HG03175 (cell line): ENCODE measurements at regions not wholly inside any gene's neighbourhood (a gene's known extent, or its start where the extent isn't known, plus 50 kb on each side); places are given as distances from the start of the nearest gene placed in this dataset.
"Not testable (repeated sequence)": the region's sequence is repeated elsewhere in the genome, so short reads cannot be mapped to it uniquely, and the experiment has no call there.

Experiments
- ATAC-seq: cut with Tn5 transposase; IDR thresholded peaks from one replicate; pipeline ENCODE4 v1.9.1; 2021; ENCODE audit warnings: mild to moderate bottlenecking, moderate library complexity; ENCODE audit not compliant: unreplicated experiment

DNA sequence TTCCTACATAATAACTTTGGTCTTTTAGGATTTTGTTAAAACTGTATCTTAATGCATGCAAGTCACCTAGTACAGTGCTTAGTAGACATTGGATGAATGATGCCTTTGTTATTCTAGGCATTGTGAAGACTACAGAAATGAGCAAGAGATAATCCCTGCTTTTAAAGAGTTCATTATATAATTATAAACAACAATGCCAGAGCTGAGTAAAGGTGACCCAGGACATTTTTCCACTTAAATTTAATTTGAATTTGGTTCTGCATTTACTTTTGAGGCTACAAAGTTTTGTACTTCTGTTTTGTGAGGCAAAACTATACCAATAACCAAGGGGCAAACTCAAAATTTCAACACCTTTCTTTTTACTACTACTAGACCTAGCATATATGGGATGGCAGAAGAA is 182.0 kb upstream of the SESN3 start:
- ATAC-seq = no peak

DNA sequence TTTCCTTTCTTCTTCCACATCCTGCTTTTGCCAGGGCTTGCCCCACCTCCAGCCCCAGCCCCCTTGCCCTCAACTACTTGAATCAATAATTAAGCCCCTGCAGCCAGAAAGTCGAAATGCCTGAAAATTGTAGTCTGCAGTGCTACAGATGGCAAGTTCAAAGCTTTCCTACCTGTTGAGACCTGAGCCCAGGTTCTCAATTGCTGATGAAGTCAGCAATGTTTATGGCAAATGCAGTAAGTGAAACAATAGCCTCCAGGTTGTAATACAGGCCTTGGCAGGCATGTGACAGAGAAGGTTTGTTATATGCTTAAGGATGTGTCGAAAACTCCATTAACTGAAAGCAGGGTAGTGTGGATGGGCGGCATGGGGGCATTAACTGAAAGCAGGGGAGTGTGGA is 181.1 kb upstream of the SESN3 start:
- no peak for ATAC-seq

DNA sequence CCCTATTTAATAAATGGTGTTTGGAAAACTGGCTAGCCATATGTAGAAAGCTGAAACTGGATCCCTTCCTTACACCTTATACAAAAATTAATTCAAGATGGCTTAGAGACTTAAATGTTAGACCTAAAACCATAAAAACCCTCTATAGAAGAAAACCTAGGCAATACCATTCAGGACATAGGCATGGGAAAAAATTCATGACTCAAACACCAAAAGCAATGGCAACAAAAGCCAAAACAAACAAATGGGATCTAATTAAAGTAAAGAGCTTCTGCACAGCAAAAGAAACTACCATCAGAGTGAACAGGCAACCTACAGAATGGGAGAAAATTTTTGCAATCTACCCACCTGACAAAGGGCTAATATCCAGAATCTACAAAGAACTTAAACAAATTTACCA is 179.7 kb upstream of the SESN3 start:
- not testable (repeated sequence) for ATAC-seq

DNA sequence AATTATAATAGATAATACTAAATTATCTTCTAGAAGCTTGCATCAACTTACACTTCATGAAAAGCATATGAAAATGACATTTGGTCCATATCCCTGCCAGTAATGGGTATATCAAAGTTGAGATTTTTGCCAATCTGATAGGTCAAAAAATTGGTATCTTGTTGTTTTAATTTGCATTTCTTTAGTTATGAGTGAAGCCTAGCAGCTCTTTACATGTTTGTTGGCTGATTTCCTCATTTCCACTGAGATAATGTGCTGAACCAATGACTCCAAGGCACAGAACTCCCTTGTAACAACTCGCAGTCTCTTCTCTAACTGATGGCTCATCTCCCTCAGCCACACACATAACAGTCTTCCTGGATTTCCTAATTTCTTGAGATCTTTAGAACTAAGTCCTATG is 175.3 kb upstream of the SESN3 start:
- no peak for ATAC-seq

DNA sequence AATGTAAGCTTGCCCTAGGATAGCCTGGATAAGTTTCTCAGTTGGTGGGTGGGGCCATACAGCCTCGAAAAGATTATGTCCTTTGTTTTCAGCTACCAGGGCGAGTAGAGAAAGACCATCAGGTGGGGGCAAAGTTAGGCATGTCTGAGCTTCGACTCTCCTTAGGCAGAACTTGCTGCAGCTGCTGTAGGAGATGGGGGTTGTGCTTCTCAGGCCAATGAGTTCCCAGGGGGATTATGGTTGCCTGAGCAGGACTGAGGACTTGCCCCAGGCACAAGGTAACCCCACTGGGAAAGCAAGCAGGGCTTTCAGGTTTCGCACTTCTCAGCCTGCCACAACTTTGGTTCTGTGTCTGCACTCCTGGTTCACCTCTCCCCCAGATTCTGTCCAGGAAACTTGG is 173.4 kb upstream of the SESN3 start:
- no peak for ATAC-seq

DNA sequence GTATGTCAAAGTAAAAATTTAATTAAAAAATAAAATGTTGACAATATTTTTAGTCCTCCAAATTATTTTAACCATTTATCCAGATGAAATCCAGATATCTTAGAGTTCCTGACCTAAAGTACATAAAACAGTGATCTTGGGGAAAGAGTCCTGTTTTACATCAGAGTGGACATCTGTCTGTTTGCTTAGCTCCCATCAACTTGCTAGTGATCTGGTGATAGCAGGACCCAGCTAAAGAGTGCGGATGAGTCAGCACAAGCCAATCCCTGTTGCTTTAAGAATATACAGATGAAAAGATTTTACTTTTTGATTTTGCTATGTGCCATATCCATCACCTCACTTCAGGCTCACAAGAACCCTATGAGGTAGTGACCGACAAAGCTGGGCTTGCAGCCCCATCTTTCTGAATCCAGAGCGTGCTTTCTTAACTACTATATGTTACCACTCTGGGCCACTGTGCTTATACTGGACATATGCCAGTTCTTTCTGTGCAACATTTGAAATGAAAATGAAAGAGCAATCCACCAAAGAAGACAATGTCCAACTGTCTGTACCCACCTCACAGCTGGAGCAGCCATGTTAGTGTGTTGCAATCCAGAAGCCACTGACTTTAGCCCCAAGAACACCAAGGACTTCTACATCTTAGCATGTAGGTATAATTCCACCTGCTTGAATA is 167.6 kb upstream of the SESN3 start:
- no peak for ATAC-seq

DNA sequence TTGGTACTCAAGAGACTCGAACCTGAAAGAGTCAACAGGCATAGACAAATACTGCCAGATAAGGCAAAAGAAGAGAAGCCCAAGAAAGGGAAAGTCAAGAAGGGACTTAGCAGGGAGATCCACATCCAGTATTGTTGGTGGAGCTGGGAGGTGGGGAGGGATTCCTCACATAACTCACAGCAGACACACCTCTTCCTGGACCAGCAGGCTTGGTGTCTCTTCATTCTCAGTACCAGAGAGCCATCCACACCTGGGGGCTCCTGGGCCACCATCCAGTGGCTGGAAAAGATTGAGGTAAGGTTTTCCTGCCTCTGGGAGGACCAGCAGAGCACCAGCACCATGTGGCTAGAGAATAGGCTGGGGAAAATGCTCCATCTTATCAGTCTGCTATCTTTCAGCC is 161.6 kb upstream of the SESN3 start:
- no peak for ATAC-seq

DNA sequence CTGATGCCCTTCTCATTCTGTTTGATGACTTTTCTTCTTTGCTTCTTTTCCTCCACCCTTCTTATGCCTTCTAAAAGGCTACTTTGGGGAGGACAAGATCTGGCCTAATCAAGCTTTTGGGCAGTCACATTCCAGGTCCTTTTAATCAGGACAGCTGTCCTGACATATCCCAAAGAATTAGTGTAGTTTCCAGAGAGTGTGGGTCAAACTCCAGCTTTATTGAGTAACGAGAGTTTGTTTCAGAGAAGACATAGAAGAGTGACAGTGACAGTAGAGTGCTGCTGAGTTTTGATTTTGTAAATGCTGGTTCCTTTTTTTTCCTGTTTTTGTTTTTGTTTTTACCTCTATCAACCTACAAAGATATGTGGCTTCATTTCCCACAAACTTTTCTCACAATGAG is 158.4 kb upstream of the SESN3 start:
- ATAC-seq = no peak

DNA sequence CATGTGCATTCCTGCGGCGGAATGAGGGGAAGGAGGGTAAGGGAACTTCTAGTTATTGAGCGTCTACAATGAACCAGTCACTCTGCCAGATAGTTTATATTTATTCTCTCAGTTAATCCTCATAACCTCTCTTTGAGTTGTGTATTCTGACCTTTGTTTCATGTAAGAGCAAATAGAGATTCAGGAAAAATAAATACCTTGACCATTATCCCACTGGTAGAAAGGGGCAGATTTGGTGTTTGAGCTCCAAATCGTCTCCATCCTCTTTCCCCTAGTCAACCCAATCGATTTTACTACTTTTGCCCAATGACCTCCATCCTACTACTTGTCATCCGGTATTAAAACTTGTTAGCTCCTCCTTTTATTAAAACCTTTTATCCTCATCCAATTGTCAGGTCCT is 157.1 kb upstream of the SESN3 start:
- no peak for ATAC-seq

DNA sequence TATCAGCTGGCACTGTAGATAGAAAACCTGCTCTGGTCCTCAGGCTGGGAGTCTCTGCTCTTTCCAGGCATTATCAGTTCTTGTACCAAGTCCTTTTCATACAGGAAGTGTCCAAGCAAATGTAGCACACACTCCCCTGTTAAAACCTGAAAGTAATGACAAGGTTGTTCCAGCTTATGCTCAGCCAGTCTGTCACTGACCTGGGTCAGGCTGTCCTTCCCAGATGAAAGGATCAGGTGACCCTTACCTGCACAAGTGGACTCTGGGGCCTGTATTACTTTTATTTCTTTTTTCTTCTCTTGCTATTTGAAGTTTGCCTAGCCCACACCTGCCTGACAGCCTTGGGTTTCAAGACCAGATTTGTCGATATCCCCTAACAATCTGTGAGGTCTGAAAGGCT is 156.3 kb upstream of the SESN3 start:
- ATAC-seq = no peak

DNA sequence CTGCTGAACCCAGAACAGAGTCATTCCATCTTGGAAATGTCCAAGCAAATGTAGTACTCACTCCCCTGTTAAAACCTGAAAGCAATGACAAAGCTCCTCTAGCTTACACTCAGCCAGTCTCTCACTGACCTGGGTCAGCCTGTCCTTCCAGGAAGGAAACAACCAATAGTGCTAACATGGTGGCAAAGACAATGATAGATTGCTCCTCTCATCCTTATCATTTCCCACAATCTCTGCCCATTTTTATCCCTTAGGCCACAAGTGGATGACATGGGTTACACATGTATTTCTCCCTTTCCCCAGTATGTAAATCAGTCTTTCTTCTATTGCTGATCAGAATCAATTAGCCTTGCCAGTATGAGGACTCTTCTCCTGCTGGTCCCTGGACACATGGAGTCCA is 154.6 kb upstream of the SESN3 start:
- no peak for ATAC-seq

DNA sequence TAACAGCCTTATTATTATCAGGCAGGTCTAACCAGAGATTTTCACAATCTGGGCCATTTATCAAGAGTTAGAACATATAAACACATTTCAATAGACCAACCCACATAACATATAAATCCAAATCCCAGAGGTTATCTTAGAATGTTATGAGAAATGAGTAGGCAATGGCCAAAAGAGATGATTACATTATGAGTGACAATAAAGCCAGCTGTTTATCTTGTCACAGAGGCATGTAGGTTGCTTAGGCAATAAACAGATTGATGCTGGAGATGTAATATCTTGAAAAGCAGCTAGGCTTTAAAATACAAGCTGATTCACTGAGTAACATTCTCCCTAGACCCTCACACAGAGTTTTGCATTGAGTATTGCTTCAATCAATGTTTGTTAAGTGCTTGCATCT is 148.5 kb upstream of the SESN3 start:
- no peak for ATAC-seq

DNA sequence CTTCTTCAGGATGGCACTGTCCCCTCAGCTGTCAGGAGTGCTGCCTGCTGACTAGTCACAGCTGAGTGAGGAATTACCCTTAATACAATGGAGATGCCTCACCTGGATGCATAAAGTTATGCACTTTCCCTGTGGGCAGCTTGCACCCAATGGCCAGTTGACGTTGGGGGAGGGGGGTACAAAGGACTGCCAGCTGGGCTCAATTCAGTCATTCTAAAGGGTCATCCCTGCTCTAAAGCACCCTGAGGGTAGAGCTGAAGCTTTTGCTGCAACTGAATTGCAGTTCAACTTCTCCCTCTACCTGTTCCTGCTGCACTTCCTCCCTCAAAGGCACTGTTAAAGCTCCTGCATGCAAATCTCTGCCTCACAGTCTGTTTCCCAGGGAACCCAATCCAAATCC is 147.8 kb upstream of the SESN3 start:
- ATAC-seq = no peak

DNA sequence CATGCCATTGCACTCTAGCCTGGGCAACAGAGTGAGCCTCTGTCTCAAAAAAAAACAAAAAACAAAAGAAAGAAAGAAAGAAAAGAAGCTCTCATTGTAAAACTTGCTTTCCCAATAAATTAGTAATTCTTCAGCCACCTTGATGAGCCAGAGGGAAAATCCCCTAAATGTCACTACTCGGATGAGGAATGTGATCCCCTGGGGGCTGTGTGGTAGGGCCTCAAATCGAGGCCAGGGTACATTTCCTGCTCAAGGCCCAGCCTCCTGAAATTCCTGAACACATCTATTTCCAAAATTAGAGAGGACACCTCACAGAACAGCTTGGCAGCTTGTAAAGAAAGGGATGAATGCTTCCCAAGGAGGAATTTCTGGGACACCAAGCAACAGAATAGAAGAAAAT is 147.1 kb upstream of the SESN3 start:
- no peak for ATAC-seq

DNA sequence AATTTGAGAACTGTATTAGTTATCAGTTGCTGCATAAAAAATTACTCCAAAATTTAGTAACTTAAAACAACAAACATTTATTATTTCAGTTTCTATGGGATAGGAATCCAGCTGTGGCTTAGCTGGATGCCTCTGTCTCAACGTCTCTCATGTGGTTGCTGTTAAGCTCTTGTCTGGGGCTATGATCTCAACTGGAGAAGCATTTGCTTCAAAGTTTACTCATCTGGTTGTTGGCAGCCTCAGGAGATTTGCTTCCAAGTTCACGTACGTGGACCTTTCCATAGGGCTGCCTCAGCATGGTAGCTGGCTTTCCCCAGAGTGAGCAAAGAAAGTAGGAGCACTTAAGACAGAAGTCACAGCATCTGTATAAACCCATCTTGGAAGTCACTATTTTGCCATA is 144.9 kb upstream of the SESN3 start:
- no peak for ATAC-seq

DNA sequence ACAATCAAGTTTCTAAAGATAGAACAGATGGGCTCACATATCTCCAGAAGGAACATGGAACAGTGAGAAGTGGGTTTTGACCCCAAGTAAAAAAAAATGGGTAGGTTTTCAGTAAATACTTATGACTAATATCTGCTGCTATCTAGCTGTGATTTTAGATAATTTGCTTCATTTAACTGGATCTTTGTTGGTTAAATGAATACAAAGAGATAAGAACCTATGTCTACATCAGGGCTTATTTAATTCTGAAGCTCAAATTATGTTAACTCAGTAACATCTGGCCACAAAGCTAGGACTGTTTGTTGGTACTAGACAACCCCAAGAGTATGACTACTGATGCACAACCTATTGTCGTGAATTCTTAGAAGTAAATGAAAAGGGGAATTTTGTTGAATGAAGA is 144.4 kb upstream of the SESN3 start:
- no peak for ATAC-seq

DNA sequence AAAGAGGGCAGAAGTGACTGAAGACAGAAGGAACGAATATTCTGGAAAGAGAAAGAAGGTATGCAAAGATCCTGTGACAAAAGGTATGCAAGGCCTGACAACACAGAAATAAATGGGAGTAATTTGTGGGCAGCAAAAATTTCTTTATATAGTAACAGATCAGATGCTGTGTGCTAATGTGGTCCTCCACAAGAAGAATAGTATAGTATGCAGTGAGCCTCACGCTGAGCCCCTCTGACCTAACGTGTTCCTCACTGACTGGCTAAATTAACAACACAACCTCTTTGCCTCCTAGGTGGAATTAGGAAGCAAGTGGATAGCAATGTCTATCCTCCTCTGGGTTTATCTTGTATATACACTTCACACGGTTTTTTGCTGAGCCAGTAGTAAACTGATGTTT is 143.1 kb upstream of the SESN3 start:
- ATAC-seq = no peak

DNA sequence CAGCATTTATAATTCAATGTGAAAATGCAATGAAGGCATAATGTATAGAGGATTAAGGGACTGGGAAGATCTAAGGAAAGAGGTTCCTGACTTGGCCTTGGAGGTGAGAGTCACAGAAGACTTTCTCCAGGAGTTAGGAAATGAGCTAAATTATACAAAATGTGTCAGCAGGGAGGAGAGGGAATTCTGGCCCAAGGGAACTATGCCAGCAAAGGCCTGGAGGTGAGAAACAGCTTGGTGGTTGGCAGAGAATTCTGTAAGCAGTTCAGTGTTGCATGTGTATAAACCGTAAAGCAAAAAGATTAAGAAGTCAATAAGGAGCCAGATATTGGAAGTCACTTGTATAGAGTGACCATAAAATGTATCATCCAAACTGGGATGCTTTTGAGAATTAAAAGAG is 142.2 kb upstream of the SESN3 start:
- no peak for ATAC-seq

DNA sequence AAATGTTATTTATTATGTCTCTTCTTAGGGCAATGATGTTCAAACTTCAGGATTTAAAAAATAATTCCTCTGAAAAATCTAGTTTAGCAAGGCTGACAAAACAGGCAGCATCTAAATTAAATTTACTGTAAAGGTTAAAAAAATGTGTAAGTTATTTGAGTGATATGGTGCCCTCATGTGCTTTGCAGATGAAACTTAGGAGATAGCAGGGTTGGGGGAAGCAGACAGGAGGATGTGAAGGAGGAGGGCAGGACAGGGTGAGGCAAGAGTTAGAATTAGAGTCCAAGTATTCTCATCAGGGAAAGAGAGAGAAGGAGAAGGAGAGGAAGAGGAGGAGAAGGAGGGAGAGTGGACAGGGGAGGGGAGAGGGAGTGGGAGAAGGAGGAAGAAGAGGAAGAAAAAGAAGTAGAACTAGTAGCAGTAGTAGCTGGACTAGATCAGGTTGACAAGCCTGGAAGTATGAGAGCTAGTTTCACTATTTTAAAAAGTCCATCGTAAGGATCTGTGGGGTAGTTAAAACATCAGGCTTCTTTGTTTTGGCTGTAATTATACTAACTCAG is 141.2 kb upstream of the SESN3 start:
- no peak for ATAC-seq

DNA sequence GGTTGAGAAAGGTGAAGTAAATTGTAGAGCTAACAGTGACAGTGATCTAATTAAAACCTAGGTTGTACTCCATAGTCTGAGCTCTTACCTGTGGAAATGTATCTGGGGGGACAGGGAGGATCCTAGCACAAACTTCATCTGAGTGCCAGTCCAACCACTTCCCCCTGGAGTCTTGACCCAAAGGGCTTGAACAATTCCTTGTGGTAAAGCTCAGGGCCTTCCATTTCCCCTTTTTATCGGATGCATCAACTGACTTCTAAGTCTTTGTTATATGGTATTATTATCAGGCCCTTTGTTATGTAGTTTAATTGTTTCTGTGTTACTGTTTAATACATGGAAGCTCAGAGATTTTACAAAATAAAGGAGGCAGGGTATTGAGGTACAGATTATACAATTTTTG is 140.2 kb upstream of the SESN3 start:
- ATAC-seq = no peak

DNA sequence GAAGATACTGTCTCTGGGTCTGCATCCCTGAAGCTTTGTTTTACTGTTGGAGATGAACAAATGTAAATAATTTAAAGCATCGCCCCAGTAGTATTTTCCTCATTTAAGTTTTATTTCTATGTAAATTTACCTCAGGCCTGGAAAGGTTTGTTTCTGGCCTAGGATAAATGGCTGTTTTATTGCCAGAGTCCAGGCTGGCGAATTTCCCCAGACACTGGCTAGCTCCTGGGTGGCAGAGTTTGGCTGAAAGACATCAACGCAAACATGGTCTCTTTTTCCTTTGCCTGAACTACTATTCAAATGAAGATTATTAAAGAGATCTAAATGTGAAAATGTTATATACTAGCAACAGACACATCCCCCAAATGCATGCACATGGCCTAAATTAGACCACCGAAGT is 136.7 kb upstream of the SESN3 start:
- ATAC-seq = no peak

DNA sequence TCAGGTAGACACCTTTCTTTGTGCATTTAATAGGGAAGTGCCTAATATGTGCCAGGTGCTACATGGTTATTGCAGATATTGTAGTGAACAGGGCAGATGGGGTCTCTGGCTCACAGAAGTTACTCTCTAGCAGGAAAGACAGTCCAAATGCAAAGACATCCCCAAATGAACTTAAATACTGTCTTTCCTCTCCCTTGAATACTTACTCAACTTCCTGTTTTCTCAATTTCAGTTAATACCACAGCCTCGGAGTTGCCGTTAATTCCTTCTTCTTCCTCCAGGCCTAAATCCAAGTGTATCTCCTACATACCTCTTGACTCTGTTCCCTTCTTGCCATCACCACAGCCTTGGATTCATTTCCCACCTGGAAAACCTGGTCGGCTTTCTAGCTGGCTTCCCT is 134.3 kb upstream of the SESN3 start:
- ATAC-seq = no peak
